HUES64 (cell line): ENCODE measurements at regions not wholly inside any gene's neighbourhood (a gene's known extent, or its start where the extent isn't known, plus 50 kb on each side); places are given as distances from the start of the nearest gene placed in this dataset.

Experiments
- H3K27ac ChIP-seq: 2 replicates; pipeline ENCODE4 v1.7.0; 2013; ENCODE audit warnings: low read depth, low read length, inconsistent platforms
- H3K27me3 ChIP-seq: 2 replicates; pipeline ENCODE4 v1.6.1; 2013; ENCODE audit warnings: mild to moderate bottlenecking, low read length; ENCODE audit not compliant: insufficient read depth
- H3K36me3 ChIP-seq: 2 replicates; pipeline ENCODE4 v1.6.1; 2013; ENCODE audit warnings: mild to moderate bottlenecking, low read length; ENCODE audit not compliant: insufficient read depth
- H3K4me1 ChIP-seq: 2 replicates; pipeline ENCODE4 v1.6.1; 2013; ENCODE audit warnings: mild to moderate bottlenecking, low read length, moderate library complexity; ENCODE audit not compliant: insufficient read depth
- H3K4me3 ChIP-seq: 2 replicates; pipeline ENCODE4 v1.5.1; 2013; ENCODE audit warnings: mild to moderate bottlenecking, low read length, moderate library complexity
- H3K9ac ChIP-seq: 2 replicates; pipeline ENCODE4 v1.6.1; 2013; ENCODE audit warnings: mild to moderate bottlenecking, low read depth, low read length
- H3K9me3 ChIP-seq: 2 replicates; pipeline ENCODE4 v1.6.1; 2013; ENCODE audit warnings: low read depth, low read length; ENCODE audit not compliant: insufficient read depth
- WGBS: fragments of 150-250, 120-280 bp; methylation state at CpG from one replicate; pipeline ENCODE4 v1.1.7; 2013; ENCODE audit warnings: missing lambda C conversion rate; 5-methylcytosine and 5-hydroxymethylcytosine counted together

DNA sequence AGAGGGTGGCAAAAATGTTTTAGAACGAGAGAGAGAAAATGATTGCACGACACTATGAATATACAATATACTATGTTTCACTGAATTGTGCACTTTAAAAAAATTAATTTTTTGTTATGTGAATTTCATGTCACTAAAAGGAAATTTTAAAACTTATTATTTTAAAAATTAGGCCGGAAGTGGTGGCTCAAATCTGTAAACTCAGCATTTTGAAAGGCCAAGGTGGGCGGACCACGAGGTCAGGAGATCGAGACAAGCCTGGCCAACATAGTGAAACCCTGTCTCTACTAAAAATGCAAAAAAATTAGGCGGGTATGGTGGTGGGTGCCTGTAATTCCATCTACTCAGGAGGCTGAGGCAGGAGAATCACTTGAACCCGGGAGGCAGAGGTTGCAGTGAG is 642.5 kb downstream of the XPNPEP1 start:
- no peaks in the 10 kb centered on the region for H3K4me1 ChIP-seq
- 76% methylated on average over 6 of the region's 8 CpGs for WGBS
- no peak overlapping the region for H3K9ac ChIP-seq
- no peaks in the 10 kb centered on the region for H3K27me3 ChIP-seq
- H3K36me3 ChIP-seq, result no peaks in the 10 kb centered on the region
- no peak overlapping the region for H3K4me3 ChIP-seq
- peaks cover 37% of the 10 kb centered on the region for H3K9me3 ChIP-seq
- H3K27ac ChIP-seq, result no peak overlapping the region

DNA sequence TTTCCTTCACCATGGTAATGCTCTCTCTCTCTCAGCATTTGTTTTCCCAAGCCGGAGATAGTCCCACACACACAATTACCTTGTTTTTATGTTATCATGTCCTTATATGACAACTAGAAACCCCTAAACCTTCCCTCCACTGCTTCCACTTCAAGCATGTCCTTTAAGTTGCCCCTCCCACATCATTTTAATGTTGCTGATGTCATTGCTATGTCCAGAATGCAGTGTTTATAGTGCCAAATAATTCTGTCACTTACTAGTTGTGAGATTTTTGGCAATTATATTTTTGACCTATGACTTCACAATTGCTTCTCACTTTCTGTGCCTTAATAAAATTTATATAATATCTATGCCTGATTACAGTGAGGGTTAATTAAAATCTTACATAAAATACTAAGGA is 645.9 kb downstream of the XPNPEP1 start:
- Histone ChIP-seq H3K4me3 (no peak overlapping the region), H3K9me3 (peaks cover 51% of the 10 kb centered on the region), H3K27me3 (no peaks in the 10 kb centered on the region), H3K4me1 (no peaks in the 10 kb centered on the region), H3K9ac (no peak overlapping the region), H3K36me3 (no peaks in the 10 kb centered on the region), H3K27ac (no peak overlapping the region)
- 96% methylated on average over 1 of the region's 1 CpG for WGBS

DNA sequence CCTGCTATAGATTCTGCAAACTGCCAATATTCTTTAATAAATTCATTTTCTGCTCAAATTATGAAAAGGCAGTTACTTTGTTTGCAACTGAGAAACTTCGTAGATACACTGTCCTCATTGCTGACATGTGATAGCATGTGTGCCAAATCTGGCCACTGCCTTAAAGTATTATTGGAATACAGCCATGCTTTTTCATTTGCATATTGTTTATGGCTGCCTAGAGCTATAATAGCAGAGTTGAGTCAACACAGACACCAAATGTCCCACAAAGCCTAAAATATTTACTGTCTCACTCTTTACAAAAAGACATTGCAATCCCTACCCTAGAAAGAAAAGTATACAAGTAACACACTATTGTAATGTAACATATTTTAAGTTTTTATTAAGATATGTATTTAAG is 647.4 kb downstream of the XPNPEP1 start:
- Histone ChIP-seq H3K27me3 (no peaks in the 10 kb centered on the region), H3K9me3 (peaks cover 60% of the 10 kb centered on the region), H3K4me1 (no peaks in the 10 kb centered on the region), H3K27ac (no peak overlapping the region), H3K4me3 (no peak overlapping the region), H3K9ac (no peak overlapping the region), H3K36me3 (no peaks in the 10 kb centered on the region)
- 74% methylated on average over 1 of the region's 1 CpG for WGBS

DNA sequence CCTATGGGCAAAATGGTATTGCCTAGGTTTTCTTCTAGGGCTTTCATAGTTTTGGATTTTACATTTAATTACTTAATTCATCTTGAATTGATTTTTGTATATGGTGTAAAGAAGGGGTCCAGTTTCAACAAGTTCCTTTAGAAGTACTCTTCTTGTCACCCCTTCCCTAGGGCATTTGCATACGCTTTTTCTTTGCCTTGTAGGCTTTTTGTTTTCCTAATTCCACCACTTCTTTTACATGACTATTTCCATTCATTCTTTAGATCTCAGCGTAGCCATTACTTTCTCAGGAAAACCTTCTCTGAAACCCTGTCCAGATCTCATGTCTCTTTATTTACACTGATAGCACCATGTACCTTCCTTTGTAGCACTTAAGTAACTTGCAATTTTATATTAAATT is 648.6 kb downstream of the XPNPEP1 start:
- Histone ChIP-seq H3K27me3 (no peaks in the 10 kb centered on the region), H3K9ac (no peak overlapping the region), H3K36me3 (no peaks in the 10 kb centered on the region), H3K4me1 (no peaks in the 10 kb centered on the region), H3K9me3 (peaks cover 57% of the 10 kb centered on the region), H3K27ac (no peak overlapping the region), H3K4me3 (no peak overlapping the region)
- WGBS, result 65% methylated on average over 2 of the region's 2 CpGs

DNA sequence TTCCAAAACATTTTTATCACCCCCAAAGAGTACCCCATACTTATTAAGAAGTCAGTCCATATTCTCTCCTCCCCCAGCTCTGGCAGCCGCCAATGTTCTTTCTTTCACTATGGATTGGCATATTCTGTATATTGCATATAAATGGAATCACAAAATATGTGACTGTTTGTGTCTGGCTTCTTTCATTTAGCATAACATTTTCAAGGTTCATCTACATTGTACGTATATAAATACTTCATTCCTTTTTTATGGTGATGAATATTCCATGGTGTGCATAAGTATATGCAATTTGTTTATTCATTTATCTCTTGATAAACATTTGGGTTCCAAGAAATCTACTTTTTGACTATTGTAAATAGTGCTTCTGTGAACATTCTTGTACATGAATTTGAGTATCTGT is 653.1 kb downstream of the XPNPEP1 start:
- WGBS, result 100% methylated on average over 1 of the region's 2 CpGs
- Histone ChIP-seq H3K4me1 (no peaks in the 10 kb centered on the region), H3K27ac (no peak overlapping the region), H3K9ac (no peak overlapping the region), H3K4me3 (no peak overlapping the region), H3K9me3 (peaks cover 68% of the 10 kb centered on the region), H3K36me3 (no peaks in the 10 kb centered on the region), H3K27me3 (no peaks in the 10 kb centered on the region)

DNA sequence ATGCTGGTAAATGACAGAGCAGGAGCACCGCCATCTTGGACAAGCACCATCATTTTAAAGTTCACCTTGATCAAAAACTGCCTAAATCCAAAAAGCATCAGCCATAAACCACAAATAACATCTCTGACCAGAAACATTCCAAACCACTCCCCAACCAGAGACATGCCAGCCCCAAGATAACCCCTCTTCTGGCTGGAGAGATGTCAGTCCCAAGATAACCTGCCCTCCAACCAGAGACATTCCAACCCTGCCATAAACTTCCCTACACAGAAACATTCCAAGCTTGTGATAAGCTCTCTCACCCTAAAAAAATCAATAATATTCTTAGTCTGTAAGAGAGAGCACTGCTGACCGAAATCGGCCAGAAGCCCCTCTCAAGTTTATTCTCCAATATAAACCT is 659.3 kb downstream of the XPNPEP1 start:
- H3K27me3 ChIP-seq, result no peaks in the 10 kb centered on the region
- no peaks in the 10 kb centered on the region for H3K36me3 ChIP-seq
- peaks cover 88% of the 10 kb centered on the region for H3K9me3 ChIP-seq
- WGBS, result 84% methylated on average over 3 of the region's 3 CpGs
- no peak overlapping the region for H3K9ac ChIP-seq
- no peak overlapping the region for H3K4me3 ChIP-seq
- no peak overlapping the region for H3K27ac ChIP-seq
- no peaks in the 10 kb centered on the region for H3K4me1 ChIP-seq

DNA sequence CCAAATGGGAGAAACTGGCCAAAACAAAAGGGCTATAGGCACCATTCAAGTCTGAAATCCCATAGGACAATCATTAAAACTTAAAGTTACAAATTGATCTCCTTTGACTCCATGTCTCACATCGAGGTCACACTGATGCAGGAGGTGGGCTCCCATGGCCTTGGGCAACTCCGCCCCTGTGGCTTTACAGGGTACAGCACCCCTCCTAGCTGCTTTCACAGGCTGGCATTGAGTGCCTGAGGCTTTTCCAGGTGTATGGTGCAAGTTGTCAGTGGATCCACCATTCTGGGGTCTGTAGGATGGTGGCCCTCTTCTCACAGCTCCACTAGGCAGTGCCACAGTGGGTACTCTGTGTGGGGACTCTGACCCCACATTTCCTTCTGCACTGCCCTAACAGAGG is 662.1 kb downstream of the XPNPEP1 start:
- Histone ChIP-seq H3K27me3 (no peaks in the 10 kb centered on the region), H3K4me1 (no peaks in the 10 kb centered on the region), H3K9me3 (peaks cover 77% of the 10 kb centered on the region), H3K9ac (no peak overlapping the region), H3K36me3 (no peaks in the 10 kb centered on the region), H3K4me3 (no peak overlapping the region), H3K27ac (no peak overlapping the region)
- WGBS, result 59% methylated on average over 2 of the region's 2 CpGs

DNA sequence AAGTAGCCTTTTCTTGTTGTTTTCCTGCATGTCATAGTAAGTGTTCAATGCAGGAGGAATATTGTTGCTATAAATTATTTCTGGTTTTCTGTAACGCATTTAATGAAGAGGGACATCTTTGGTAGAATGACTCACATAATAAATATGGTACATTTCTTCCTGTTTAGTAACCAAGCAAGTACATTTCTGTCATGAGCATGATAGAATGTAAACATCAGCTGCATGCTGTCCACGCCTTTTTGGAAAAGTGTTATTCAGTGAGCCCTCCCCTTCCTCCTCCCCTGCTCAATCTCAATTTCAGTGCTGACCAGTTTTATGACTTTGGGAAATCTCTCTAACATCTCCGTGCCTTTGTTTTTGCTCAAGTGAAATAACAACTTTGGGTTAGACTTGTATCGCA is 664.0 kb downstream of the XPNPEP1 start:
- H3K4me1 ChIP-seq, result no peaks in the 10 kb centered on the region
- WGBS, result 81% methylated on average over 4 of the region's 4 CpGs
- no peak overlapping the region for H3K27ac ChIP-seq
- no peak overlapping the region for H3K9ac ChIP-seq
- H3K36me3 ChIP-seq, result no peaks in the 10 kb centered on the region
- no peak overlapping the region for H3K4me3 ChIP-seq
- no peaks in the 10 kb centered on the region for H3K27me3 ChIP-seq
- H3K9me3 ChIP-seq, result peaks cover 76% of the 10 kb centered on the region

DNA sequence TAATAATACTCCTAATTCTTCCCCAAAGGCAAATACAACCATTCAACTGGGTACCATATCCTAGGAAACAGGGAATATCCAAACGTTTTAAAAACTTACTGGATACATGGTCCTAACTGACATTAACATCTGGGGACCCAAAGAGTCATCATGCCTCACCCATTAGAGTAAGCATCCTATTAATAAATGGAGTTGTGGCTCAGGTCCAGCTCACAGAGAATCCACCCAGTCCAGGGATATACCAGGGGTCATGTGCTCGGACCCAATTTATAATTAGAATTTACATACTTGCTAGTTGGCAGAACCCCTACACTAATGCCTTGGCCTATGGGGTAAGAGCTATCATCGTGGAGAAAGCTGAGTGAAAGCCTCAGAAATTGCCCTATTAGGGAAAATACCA is 670.0 kb downstream of the XPNPEP1 start:
- 55% methylated on average over 3 of the region's 3 CpGs for WGBS
- Histone ChIP-seq H3K27ac (no peak overlapping the region), H3K27me3 (no peaks in the 10 kb centered on the region), H3K36me3 (no peaks in the 10 kb centered on the region), H3K9me3 (peaks cover 58% of the 10 kb centered on the region), H3K9ac (no peak overlapping the region), H3K4me3 (no peak overlapping the region), H3K4me1 (no peaks in the 10 kb centered on the region)

DNA sequence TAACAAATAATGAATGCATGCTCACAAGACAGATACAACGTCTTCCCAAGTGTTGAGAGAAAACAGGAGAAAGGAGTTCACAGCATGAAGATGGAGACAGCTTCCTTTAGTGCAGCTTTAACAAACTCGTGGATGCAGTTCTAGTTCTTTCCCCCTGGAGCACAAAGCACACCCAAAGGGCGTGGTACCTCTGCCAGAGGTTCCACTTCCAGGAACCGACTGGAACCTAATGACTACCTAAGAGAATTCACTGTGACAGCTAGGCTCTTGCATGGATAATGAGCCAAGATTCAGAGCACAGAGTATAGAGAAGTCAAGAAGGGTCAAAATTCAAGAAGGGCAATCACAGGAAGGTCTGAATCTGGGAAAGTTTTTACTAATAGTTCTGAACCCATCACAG is 673.2 kb downstream of the XPNPEP1 start:
- Histone ChIP-seq H3K4me1 (no peaks in the 10 kb centered on the region), H3K4me3 (no peak overlapping the region), H3K27ac (no peak overlapping the region), H3K9ac (no peak overlapping the region), H3K9me3 (peaks cover 53% of the 10 kb centered on the region), H3K36me3 (no peaks in the 10 kb centered on the region), H3K27me3 (no peaks in the 10 kb centered on the region)
- 76% methylated on average over 4 of the region's 4 CpGs for WGBS

DNA sequence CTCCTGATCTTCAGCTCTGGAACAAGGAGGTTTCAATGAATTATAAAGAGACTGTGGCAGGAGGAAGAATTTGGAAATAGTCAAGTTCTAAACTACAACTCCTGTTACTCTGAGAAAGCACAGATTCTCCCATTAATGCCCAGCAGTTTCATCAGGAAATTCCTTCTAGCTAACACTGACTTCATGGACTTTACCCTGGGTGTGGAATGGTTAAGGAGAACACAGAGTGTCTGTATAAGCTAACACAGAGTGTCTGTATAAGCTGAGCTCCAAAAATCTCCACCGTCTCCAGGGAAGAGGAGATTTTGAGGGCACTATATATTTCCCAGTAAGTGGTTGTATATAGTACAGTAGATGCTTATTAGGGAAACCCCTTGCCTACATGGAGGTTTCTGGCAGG is 675.5 kb downstream of the XPNPEP1 start:
- Histone ChIP-seq H3K4me1 (no peaks in the 10 kb centered on the region), H3K4me3 (no peak overlapping the region)
- WGBS, result 96% methylated on average over 1 of the region's 1 CpG

DNA sequence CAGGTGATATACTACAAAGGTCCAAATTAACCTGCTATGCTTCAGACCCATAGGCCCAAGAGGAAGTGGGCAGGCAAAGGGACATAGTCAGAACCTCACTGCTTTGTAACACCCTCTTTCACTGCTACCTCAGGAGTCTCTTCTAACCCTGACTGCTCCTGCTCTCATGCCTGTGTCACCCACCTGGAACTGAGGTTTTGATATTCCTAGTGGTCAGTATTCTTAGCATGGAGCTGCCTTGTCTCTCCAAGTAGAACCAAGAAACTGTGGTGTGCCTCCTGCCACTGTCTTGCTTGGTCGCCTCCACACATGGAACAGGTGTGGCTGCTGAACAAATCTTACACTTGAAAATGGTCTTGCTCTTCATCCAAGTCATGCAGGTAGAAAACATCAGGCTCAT is 677.5 kb downstream of the XPNPEP1 start:
- no peak overlapping the region for H3K9ac ChIP-seq
- H3K4me1 ChIP-seq, result no peaks in the 10 kb centered on the region
- no peak overlapping the region for H3K27ac ChIP-seq
- WGBS, result 48% methylated on average over 1 of the region's 1 CpG
- peaks cover 42% of the 10 kb centered on the region for H3K9me3 ChIP-seq
- no peaks in the 10 kb centered on the region for H3K27me3 ChIP-seq
- no peak overlapping the region for H3K4me3 ChIP-seq
- no peaks in the 10 kb centered on the region for H3K36me3 ChIP-seq

More for the DNA sequence above, 675.5 kb downstream of the XPNPEP1 start:
- Histone ChIP-seq H3K27ac (no peak overlapping the region), H3K27me3 (no peaks in the 10 kb centered on the region), H3K9me3 (peaks cover 47% of the 10 kb centered on the region), H3K9ac (no peak overlapping the region), H3K36me3 (no peaks in the 10 kb centered on the region)
